OCI-LY1 (cell line): ENCODE measurements at regions not wholly inside any gene's neighbourhood (a gene's known extent, or its start where the extent isn't known, plus 50 kb on each side); places are given as distances from the start of the nearest gene placed in this dataset.

Experiments used
- CTCF ChIP-seq: fragments of 200-600 bp; sonication (generic), shearing (Covaris generic); IDR thresholded peaks from 2 replicates; pipeline ENCODE4 v1.5.1; 2017; ENCODE audit warnings: mild to moderate bottlenecking, antibody characterized with exemption, low read length, moderate library complexity, mixed read lengths
- EZH2 ChIP-seq: fragments of 200-600 bp; sonication (generic), shearing (Covaris generic); IDR thresholded peaks from 2 replicates; pipeline ENCODE4 v1.8.0; 2017; ENCODE audit warnings: borderline replicate concordance, mixed run types, mild to moderate bottlenecking, antibody characterized with exemption, low read length, moderate library complexity, mixed read lengths

DNA sequence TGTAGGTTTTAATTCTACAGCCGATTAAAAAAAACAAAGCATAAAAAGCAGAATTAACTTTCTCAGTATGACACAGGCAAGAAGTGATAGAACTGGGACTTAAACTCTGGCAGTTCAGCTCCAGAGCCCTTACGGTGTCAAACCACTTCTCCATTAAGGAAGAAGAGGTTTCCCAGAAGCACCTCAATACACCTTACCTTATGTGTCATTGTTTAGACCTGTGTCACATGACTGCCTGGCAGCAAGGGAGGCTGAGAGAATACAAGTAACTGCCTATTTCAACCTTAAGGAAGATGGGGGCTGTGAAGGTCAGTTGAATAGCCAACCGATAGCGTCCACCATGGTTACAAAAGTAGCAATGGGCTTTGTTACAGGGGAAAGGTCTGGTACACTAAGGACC, 54.6 kb upstream of the ARHGAP5 start:
- TF ChIP-seq CTCF = no peak
- TF ChIP-seq EZH2 = no peak
